Tibial artery (tissue), 4 donors: ENCODE measurements at regions not wholly inside any gene's neighbourhood (a gene's known extent, or its start where the extent isn't known, plus 50 kb on each side); places are given as distances from the start of the nearest gene placed in this dataset.
"Not testable (repeated sequence)": the region's sequence is repeated elsewhere in the genome, so short reads cannot be mapped to it uniquely, and the experiment has no call there.

Experiments used
- DNase-seq, 2 donors: peaks; one replicate each; pipeline ENCODE4 v3.0.0-alpha.2; 2019
- H3K27ac ChIP-seq, 2 donors: fragments of 200-600 bp; sonication (generic) in 1 of 2; 1 replicate in 1 of 2; 2 replicates in 1 of 2; pipeline ENCODE4 v1.5.1; 2018 to 2019; ENCODE audit warnings: mild to moderate bottlenecking in 1 of 2
- H3K27me3 ChIP-seq, 2 donors: fragments of 200-600 bp; sonication (generic) in 1 of 2; one replicate each; pipeline versions ENCODE4 v1.5.1 to v1.6.0; 2016 to 2019
- H3K36me3 ChIP-seq, 3 donors: fragments of 200-600 bp; sonication (generic) in 2 of 3; one replicate each; pipeline ENCODE4 v1.5.1; 2016 to 2019; ENCODE audit warnings: mild to moderate bottlenecking in 2 of 3
- H3K4me1 ChIP-seq, 4 donors: fragments of 200-600 bp; sonication (generic) in 2 of 4; 1 replicate in 3 of 4; 2 replicates in 1 of 4; pipeline ENCODE4 v1.5.1; 2016 to 2019
- H3K4me3 ChIP-seq, 2 donors: fragments of 200-600 bp; sonication (generic) in 1 of 2; 1 replicate in 1 of 2; 2 replicates in 1 of 2; pipeline ENCODE4 v1.5.1; 2018 to 2019; ENCODE audit warnings: mild to moderate bottlenecking in 2 of 2
- H3K9me3 ChIP-seq, 3 donors: fragments of 200-600 bp; sonication (generic) in 1 of 3; one replicate each; pipeline ENCODE4 v1.5.1; 2016 to 2019
- intact Hi-C: fragments of 100-400 bp; cut with DNase I; formaldehyde crosslinking; loops from one replicate; pipeline ENCODE4 v1.15.0; 2023; ENCODE audit warnings: low total_unique reads
- TF ChIP-seq, protein P1 (sequence below), 2 experiments: fragments of 200-600 bp in 1 of 2; fragments of 450-650 bp in 1 of 2; IDR thresholded peaks; one replicate each; pipeline ENCODE4 v1.5.1; 2017 to 2019; ENCODE audit warnings: antibody characterized with exemption in 2 of 2, mild to moderate bottlenecking in 1 of 2, moderate library complexity in 1 of 2

GRCh38 chr9:89686621-89687020 is 81.8 kb downstream of the GADD45G start:
- Histone ChIP-seq H3K4me1 (peaks cover 0 to 35% (median 23%) of the 10 kb centered on the region in 4 donors), H3K27ac (peak overlapping the region; percentile 82 to 86), H3K36me3 (no peaks in the 10 kb centered on the region), H3K9me3 (no peaks in the 10 kb centered on the region), H3K27me3 (no peaks in the 10 kb centered on the region), H3K4me3 (no peak overlapping the region)
- no peak for DNase-seq
- intact Hi-C loops: no loop called here
- TF ChIP-seq, protein P1, sequence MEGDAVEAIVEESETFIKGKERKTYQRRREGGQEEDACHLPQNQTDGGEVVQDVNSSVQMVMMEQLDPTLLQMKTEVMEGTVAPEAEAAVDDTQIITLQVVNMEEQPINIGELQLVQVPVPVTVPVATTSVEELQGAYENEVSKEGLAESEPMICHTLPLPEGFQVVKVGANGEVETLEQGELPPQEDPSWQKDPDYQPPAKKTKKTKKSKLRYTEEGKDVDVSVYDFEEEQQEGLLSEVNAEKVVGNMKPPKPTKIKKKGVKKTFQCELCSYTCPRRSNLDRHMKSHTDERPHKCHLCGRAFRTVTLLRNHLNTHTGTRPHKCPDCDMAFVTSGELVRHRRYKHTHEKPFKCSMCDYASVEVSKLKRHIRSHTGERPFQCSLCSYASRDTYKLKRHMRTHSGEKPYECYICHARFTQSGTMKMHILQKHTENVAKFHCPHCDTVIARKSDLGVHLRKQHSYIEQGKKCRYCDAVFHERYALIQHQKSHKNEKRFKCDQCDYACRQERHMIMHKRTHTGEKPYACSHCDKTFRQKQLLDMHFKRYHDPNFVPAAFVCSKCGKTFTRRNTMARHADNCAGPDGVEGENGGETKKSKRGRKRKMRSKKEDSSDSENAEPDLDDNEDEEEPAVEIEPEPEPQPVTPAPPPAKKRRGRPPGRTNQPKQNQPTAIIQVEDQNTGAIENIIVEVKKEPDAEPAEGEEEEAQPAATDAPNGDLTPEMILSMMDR (IDR thresholded peaks at IDR 0.05): no peak

GRCh38 chr9:89687188-89687587 is 82.4 kb downstream of the GADD45G start:
- TF ChIP-seq, protein P1 (IDR thresholded peaks at IDR 0.05): no peak
- Histone ChIP-seq H3K9me3 (no peaks in the 10 kb centered on the region), H3K27me3 (no peaks in the 10 kb centered on the region), H3K4me1 (peaks cover 0 to 35% (median 23%) of the 10 kb centered on the region in 4 donors), H3K27ac (no peak overlapping the region), H3K4me3 (no peak overlapping the region), H3K36me3 (no peaks in the 10 kb centered on the region)
- intact Hi-C loops: no loop called here
- DNase-seq: no peak

- intact Hi-C loops: no loop called here
- Histone ChIP-seq H3K9me3 (no peaks in the 10 kb centered on the region), H3K36me3 (no peaks in the 10 kb centered on the region), H3K27me3 (no peaks in the 10 kb centered on the region), H3K4me1 (peaks cover 0 to 35% (median 23%) of the 10 kb centered on the region in 4 donors), H3K4me3 (no peak overlapping the region), H3K27ac (no peak overlapping the region)
- TF ChIP-seq, protein P1 (IDR thresholded peaks at IDR 0.05): no peak
- DNase-seq: no peak
Observed at GRCh38 chr9:89687848-89688247, 83.0 kb downstream of the GADD45G start.

- H3K27ac ChIP-seq, H3K27me3 ChIP-seq, H3K4me3 ChIP-seq, H3K36me3 ChIP-seq, H3K9me3 ChIP-seq, DNase-seq, intact Hi-C loops: not testable (repeated sequence)
- H3K4me1 ChIP-seq: peaks cover 0 to 24% (median 15%) of the 10 kb centered on the region in 4 donors
Observed at GRCh38 chr9:89689321-89689720, 84.5 kb downstream of the GADD45G start.

DNA sequence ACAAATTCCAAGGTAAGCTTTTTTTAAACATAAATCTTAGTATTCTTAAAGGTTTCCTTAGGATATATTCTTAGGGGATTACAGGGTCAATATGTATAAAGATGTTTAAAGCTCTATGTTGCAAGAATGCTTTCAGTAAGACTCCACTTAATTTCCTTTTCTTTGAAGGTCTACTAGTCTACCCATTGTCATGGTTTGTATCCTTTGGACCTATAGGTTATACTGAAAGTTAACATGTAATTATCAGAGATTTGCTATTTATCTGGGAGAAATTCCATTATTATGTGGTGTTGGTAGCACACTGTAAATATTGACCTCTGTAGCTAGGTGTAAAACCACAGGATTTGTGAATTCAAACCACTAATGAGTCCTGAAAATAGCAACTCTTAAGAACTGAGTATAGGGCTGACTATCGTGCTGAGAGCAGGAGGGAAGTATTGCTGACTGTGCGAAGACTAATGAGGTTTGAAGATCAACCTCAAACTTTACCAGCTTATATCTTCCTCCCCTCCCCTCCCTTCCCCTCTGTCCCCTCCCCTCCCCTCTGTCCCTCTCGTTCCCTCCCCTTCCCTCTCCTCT is 85.6 kb downstream of the GADD45G start:
- Histone ChIP-seq H3K27me3 (peaks cover 0 to 2% of the 10 kb centered on the region in 2 donors), H3K27ac (no peak overlapping the region), H3K4me3 (no peak overlapping the region), H3K4me1 (peaks cover 0 to 15% (median 10%) of the 10 kb centered on the region in 4 donors), H3K36me3 (no peaks in the 10 kb centered on the region), H3K9me3 (no peaks in the 10 kb centered on the region)
- no peak for DNase-seq
- TF ChIP-seq, protein P1 (IDR thresholded peaks at IDR 0.05): no peak
- intact Hi-C loops: no loop called here

DNA sequence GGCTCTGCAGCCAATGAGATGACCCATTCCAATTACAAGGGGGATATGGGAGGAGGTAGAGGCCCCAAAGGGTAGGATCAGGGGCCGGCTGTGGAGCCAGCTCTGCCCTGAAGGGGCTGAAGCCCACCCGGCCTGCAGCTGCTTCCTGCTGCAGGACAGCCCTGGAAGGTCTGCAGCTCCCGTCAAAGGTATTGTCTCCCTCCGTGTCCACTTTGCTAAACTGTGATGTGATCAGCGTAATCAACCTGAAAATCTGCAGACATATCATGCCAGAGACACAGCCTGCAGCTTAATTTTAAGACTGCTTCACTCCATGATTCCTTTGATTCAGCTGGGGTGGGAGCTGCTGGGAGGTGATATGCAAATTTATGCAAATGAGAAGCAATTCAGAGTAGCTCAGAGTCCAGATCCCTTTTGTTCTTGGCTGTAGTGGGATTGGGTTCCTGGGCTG is 90.7 kb downstream of the GADD45G start:
- H3K27me3 ChIP-seq: peaks cover 0 to 2% of the 10 kb centered on the region in 2 donors
- TF ChIP-seq, protein P1 (IDR thresholded peaks at IDR 0.05): no peak
- H3K4me3 ChIP-seq: no peak overlapping the region
- no peaks in the 10 kb centered on the region for H3K4me1 ChIP-seq
- intact Hi-C loops: no loop called here
- no peak for DNase-seq
- no peak overlapping the region for H3K27ac ChIP-seq
- no peaks in the 10 kb centered on the region for H3K9me3 ChIP-seq
- H3K36me3 ChIP-seq: no peaks in the 10 kb centered on the region

GRCh38 chr9:89695979-89696378 is 91.2 kb downstream of the GADD45G start:
- intact Hi-C loops, H3K4me1 ChIP-seq, DNase-seq, H3K9me3 ChIP-seq, H3K4me3 ChIP-seq, H3K36me3 ChIP-seq, H3K27me3 ChIP-seq, H3K27ac ChIP-seq: not testable (repeated sequence)
